NCI-H2227 (cell line): ENCODE measurements at regions not wholly inside any gene's neighbourhood (a gene's known extent, or its start where the extent isn't known, plus 50 kb on each side); places are given as distances from the start of the nearest gene placed in this dataset.

ENCODE experiments used
- DNase-seq: peaks from one replicate; lab custom pipeline; 2025; ENCODE audit not compliant: unreplicated experiment; lab: John Stamatoyannopoulos, UW

DNA sequence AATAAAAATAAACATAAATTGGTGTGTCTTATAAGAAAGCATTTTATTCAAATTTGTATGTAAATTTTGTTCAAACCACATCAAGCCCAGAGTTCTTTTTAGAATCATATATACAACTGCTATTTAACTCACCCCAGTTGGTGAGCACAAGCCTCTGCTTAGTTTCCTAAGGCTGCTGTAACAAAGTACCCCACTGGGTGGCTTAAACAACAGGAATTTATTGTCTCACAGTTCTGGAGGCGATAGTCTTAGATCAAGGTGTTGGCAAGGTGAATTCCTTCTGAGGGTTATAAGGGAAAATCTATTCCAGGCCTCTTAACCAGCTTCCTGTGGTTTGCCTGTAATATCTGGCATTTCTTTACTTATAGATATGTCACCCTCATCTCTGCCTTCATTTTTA, 1133.5 kb downstream of the OLFM4 start:
- DNase-seq, result no peak

DNA sequence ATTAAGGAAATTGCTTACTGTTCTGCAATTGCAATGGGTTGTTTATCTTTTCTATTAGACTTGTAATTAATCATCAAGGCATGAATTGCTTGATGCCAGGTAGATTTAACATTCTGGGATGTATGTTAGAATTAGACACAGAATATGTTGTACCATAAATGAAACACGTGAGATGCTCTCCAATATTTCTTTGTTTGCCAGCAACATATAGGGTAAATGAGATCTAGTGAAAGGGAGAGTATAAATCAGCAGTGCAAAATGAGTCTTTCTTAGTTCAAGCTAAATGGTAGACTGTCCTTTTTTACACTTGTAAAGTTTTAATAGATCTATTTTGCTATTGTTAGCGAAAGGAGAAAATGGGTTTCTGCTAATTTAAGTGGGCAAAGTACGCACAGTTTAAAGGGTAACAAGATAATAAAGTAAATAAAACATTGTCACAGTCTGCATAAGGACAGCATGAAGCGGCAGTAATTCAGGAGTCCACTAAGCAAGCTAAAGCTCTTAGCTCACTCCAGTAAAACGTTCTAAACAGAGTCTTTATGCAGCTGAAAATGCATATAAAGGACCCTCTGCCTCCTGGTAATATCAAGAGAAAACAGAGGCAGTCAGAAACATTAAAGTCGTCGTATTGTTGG, 1137.1 kb downstream of the OLFM4 start:
- DNase-seq, result no peak

DNA sequence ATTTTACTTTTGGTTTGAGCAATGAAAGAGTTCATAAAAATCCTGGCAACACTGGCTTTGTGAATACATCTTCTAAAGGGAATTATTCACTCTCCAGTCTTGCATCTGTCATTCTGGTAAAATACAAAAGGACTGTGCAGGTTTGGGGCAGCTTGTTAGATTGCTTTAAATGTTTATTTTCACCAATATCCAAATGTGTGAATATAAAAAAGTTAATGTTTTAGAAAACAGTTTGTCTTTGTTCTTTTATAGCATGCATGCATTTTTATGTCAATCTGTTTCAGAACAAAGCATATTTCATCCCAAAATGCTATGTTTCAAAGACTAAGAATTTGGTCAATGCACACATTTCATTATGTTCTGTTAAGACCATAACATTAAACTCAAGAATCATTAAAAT, 1145.4 kb downstream of the OLFM4 start:
- DNase-seq, result no peak

DNA sequence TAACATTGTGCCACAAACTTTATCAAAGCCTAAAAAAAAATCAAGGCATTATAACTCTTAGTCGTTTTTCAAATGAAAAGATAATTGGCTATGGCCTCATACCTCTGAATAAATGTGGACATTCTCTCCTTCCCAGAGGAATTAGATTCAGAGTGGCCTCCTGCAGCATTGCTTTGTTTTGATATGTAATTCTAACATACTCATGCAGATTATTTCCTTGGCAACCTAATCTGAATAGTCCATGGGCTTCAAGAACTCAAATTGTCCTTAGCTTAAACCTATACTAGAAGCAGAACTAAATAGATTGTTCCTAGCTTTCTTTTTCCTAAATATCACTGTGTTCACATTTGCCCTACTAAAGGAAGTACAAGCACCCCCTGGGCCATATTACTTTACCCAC, 1146.9 kb downstream of the OLFM4 start:
- DNase-seq, result no peak

DNA sequence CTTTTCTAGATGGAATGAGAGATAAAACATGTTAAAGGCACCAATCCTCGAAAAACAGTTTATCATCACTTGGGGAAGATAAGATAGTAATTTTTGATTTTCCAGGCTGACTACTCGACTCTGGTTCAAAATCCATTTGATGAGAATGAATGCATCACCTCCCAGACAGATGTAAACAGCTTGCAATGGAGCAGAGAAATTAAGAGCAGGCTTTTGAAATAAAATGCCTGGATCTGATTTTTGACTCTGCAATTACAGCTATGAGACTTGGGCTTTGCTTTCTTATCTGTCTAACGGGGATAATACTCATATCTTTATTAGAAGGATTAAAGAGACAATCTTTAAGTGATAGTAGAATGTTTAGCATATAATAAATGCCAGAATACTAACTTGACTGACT, 1148.9 kb downstream of the OLFM4 start:
- no peak for DNase-seq

DNA sequence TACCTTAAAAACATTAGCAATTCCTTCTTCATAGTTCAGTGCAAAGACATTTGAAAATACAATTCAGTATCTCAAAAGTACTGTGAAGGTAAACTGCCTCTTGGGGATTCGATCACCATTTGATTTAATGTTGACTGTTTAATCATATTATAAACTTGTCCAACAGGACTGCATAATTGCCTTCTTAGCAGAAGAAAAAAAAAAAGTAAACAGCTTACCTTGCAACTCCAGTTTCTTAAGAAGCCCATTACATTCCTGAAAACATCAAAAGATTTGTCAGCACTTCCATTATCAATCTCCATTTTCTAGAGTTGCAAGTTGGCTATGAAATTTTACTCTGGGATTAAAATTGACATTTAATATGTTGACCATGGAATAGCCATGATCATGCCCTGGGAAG, 1154.6 kb downstream of the OLFM4 start:
- no peak for DNase-seq

DNA sequence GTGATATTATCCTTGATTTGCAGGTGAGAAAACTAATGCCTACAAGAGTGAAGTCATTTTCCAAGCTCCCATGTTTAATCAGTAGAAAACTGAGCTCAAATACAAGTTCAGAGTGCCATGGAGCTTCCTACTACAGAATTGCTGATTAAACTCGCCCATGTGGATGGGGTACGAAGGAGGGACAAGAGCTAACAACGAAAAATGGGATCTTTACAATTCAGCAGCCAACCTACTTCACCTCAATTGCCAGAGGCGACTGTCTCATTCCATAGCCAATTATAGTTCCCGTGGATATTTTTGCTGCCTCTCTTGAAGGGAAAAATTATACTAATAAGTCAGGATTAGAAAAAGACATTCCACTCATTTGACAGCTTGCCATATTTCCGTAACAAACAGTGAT, 1155.1 kb downstream of the OLFM4 start:
- no peak for DNase-seq

DNA sequence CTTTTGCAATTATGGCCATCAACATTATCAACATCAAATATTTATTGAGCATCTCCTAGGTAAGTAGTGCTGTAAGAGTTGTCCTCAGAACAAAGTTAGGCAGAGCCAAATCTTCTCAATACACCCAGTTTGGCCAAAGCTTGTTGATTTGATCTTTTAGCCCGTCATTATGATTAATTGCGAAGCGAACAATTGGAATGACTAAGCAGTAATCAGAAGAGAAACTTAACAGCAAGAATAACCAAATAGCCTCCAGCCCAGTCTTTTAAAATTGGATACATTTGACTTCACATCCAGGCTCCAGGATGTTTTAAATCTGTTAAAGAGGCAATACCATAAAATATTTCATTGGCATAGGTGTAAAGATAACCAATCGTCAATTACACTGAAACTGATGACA, 1156.0 kb downstream of the OLFM4 start:
- DNase-seq, result no peak

DNA sequence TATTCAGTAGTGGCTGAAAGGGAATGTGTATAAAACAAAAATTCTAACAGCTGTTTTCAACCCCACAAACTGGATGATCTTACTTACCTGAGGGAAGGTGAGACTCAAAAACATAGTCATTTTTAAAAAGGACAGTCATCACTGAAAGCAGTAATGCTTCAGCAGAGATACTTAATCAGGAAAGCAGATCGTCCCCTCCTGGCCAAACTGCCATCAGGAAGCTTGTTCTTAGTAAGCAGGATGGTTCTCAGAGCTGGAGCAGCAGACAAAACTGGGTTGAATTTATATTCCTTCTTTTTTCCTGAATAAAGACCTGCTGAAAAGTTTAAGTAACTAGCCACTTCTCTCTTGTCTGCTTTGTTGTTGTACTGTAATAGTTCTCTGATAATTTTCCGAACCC, 1156.5 kb downstream of the OLFM4 start:
- DNase-seq, result no peak

DNA sequence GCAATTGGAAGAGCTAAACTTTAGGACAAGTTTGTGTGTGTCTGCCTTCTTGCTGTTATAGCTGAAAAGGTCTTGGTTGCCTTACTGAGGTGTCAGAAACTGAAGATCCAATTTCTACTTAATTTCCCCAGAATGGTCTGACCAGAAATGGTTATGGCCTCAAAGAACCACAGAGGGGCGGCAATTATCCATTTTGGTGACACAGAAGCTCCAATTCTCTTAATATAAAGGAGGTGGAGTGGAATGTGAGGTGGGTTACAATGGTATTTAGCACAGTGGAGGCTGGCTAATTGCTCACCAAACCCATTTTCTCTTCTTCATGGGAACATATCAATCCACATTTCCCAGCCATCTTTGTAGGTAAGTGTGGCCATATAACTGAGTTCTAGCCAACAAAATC, 1157.2 kb downstream of the OLFM4 start:
- no peak for DNase-seq

DNA sequence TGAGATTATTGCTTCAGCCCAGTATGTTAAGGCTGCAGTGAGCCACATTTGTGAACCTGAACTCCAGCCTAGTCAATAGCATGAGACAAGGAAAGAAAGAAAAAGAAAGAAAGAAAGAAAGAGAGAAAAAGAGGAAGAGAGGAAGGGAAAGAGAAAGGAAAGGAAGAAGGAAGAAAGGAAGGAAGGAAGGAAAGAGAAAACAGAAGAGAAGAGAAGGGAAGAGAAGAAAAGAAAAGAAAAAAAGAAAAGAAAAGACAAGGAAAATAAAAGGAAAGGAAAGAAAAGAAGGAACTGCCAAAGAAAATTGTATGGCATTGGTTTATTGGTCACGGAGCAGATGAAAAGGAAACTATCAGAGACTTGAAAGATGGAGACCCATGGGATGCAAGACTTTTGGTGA, 1158.8 kb downstream of the OLFM4 start:
- no peak for DNase-seq

DNA sequence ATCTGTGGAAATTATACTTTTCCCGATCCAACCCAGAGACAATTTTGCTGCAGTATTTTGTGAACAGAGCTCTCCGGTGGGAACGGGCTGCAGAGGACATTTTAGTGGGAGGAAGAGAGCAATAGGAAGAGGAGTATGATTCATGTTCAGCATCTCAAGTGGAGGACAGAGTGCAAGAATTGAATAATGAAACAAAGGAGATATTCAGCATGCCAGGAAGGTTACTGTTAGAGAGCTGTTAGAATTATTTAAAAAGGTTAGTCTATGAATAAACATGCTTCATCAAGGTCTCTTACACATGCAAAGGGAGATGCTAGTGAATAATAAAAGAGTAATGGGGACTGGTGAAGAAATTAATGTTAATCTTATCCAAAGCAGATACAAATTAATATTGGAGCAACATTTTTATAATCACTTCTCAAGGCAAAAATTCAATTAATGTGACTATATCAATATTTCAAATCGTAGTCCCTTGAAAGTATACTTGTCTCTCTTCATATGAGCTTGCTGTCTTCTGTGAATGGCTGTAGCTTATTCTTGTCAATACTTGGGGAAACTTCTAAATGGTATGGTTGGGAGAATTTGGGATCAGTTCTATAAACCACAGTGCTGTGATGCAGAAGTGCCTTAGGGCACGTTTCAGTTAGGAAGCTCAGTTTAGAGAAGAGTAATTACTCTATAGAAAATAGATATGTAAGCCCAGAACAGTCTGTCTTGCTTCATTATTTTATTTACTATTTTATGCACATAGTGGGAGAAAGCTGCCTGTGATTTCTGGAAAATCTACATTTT, 1165.8 kb downstream of the OLFM4 start:
- no peak for DNase-seq

DNA sequence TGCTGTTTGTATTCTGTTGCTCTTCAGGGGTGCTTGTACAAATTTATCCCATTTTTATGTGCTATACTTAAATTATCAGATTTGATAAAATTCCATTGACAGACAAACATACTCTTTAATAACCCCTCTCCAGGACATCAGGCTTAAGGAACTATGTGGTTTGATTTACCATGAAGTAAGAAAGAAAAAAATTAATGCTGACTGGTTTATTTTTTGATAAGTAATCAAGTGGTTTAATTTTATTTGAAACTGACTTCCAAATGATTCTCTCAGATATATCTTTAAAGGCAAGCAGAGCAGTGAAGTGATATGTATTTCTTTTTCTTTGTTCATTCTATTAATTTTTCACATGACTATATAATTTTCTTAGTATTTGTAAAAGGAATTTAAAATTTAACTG, 1168.1 kb downstream of the OLFM4 start:
- DNase-seq, result no peak

DNA sequence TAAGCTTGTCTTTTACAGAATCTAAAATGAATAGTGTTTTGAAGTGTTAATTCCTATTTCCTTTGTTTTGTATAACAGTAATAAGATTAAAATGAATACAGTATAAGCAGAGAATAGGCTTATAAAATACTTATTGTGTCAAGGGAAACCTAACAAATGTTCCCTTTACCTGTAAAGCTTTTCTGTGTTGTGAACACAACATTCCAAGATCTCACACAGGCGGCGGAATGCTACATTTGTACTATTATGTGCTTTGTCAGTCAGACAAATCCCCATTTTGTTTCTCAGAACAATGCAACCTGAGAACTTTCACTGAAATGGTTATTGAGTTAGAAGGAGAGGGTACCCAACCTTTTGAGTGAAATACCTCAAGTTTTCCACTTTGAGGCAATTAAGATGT, 1170.3 kb downstream of the OLFM4 start:
- DNase-seq, result no peak

DNA sequence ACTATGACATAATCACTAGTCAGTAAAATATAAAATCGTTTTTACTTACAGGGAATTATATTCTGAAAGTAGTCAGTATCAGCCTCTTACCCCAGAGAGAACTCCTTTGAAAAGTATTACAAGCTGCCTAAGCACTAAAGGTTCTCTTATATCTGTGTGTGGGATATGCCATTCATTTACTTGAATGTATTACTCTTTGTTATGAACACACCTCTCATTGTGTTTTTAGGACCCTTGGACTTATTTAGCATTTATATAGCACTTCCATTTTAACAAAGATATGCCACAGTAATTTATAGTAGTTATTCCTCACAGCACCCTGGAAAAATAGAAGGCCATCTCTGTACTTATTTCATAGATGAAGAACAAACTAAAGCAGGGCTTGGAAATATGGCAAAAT, 1178.0 kb downstream of the OLFM4 start:
- DNase-seq, result no peak

DNA sequence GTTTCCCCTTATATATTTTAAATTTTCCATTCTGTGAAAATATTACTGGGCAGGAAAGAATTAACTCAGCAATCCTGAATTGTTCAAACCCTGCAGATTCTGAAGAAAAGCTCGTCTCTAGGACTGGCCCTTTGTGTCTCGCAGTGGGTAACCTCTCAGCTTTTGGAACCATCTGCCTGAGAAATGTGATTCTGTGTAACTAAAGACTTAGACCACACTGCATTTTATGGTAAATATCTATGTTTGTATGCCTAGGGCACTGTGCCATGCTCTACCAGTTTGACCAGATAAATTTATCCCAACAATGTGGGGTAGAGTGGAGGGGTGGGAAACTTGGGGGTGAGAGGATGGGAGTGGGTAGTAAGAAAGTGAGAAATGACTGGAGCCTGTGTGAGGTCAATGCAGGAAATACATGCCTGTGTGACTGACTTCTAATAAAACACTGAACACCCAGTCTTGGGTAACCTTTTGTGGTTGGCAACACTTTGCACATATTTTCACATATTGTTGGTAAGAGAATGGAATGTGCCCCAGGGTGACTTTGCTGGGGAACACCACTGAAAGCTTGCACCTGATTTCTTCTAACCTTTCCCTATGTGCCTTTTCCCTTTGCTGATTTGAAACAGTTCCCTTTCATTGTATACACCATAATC, 1181.9 kb downstream of the OLFM4 start:
- DNase-seq, result no peak

DNA sequence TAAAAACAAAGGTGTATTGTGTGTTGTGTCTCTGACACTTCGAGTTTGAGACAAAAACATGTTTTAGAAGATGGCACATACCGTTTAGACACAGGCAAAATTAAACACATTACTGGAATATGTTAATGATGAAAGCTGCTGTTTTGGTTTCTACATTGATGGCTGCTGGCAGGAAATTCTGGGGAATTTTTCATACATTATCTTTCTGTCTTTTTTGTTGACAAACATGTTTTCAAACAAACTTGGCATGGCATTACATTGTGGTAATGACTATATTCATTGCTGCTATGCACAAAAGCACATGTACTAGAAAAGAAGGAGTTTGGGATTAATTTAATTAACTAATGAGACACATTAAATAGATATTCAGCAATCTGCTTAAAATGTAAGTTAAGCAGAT, 1187.6 kb downstream of the OLFM4 start:
- no peak for DNase-seq

DNA sequence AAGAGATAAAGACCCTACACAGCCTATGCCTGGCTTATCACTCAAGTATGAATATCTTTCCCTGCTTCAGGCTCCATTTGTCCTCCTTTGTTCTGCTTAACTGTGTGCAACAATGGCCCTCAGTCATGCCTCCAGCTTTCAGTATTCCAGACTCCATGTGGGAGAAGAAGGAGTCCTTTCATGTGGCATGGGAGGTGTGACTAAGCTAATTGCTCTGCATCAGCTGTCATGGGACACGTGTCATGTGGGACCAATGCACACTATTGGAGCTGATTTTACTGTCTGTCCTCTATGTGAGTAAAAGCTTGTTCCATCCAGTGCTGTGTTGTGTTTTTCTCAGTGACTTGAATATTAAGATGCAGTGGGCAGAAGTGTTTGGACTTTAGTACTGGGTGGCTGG, 1198.3 kb downstream of the OLFM4 start:
- no peak for DNase-seq

DNA sequence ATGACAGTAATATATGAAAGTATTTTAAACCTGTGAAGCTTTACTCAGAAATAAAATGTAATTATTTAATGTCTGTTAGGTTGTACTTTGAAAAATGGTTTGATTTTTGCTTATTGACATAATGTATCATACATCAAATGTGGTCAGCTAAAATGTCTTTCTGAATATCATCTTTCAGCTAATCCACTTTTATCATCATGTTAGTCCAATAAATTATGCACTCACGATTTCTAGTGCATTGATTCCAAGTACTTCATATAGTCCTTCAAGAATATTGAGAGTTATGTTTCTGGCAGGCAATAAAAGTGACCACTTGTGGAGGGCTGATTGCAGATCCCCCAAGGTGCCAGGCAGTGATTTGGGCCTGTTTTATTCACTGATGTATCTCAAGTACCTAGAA, 1204.1 kb downstream of the OLFM4 start:
- DNase-seq, result no peak

DNA sequence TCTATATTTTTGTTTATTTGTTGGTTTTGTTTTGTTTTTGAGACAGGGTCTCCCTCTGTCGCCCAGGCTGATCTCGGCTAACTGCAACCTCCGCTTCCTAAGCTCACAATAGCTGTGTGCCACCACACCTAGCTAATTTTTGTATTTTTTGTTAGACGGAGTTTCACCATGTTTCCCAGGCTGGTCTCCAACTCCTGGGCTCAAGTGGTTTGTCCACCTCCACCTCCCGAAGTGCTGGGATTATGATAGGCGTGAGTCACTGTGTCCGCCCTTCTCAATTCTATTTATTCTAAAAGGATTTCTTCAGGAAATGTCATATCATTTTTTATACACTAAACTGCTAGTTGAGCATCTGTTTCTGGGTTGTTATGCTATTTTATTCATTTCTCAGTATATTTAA, 1206.0 kb downstream of the OLFM4 start:
- no peak for DNase-seq

DNA sequence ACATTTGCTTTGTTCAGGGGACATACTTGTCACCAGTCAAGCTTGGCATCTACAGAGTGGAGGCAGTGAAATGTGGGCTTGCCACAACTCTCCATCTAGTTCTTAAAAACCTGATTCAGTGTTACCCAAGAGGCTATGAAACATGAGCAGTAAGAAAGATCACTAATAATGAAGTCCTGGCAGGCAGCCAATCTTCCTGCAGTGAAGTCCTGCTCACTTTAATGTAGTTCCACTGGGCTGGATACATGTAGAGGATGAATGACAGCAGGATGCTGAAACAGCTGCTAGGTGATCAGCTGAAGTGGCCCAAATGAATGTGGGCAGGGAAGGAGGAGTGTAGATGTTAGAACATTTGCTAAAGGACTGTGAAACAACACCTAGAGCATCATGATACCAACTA, 1213.1 kb downstream of the OLFM4 start:
- peak; percentile 67 for DNase-seq

DNA sequence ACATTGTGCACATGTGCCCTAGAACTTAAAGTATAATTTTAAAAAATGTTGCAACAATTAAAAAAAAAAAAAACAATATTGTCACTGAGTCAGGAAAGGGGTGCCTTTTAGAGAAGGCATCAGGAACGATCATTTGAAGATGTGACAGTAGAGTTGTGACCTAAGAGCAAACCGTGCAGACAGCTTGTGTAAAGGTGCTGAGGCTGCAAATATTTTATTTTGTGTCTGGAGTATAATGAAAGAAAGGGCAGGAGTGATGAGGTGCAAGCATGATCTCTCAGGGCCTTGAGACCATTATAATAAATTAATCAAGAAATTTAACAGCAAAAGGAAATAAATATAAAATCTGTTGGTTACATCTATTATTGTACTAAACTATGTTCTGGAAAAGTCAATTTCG, 1219.7 kb downstream of the OLFM4 start:
- DNase-seq, result no peak
